HCT116 (cell line): ENCODE measurements at regions not wholly inside any gene's neighbourhood (a gene's known extent, or its start where the extent isn't known, plus 50 kb on each side); places are given as distances from the start of the nearest gene placed in this dataset.

ENCODE experiments used
- ATAC-seq: fragments of 200-7000 bp; cut with Tn5 transposase; 2 replicates; pipeline ENCODE4 v1.9.1; 2020; ENCODE audit warnings: mild to moderate bottlenecking, moderate library complexity
- BruUV-seq: library from RNA; stranded (reverse); fragments of 400-500 nt; replicated peaks from 2 replicates; lab custom pipeline; 2021; lab: Mats Ljungman, UMichigan
- CTCF ChIA-PET: fragments of 300-600 bp; sonication (Branson Sonifier 250); formaldehyde crosslinking; loops from one replicate; lab custom pipeline; 2021; ENCODE audit warnings: antibody characterized with exemption; lab: Charles Lee
- POLR2A ChIA-PET: fragments of 300-600, 350-600 bp; sonication (Branson Sonifier 250); formaldehyde crosslinking; loops from one replicate; lab custom pipeline; 2021; ENCODE audit warnings: antibody characterized with exemption; lab: Charles Lee
- RAD21 ChIA-PET, 2 experiments: fragments of 300-600 bp; sonication (Branson Sonifier 250); formaldehyde crosslinking; loops; one replicate each; lab custom pipeline; 2023; ENCODE audit warnings: low total read pairs in 2 of 2; ENCODE audit not compliant: uncharacterized antibody in 2 of 2, unreplicated experiment in 2 of 2, low non-redundant PET in 1 of 2; lab: Charles Lee
- DNase-seq: peaks from one replicate; pipeline ENCODE4 v3.0.0-alpha.2; 2010; ENCODE audit warnings: low read depth, low spot score
- H2AFZ ChIP-seq: fragments of 200-600 bp; shearing (Covaris generic), sonication (generic); 2 replicates; pipeline ENCODE4 v1.6.1; 2017; ENCODE audit warnings: low read depth, mixed run types, mixed read lengths, antibody characterized with exemption, low read length; ENCODE audit not compliant: poor library complexity, severe bottlenecking
- H3K27ac ChIP-seq: 2 replicates; pipeline ENCODE4 v1.5.1; 2012; ENCODE audit warnings: low read depth, low read length
- H3K27me3 ChIP-seq: fragments of 200-600 bp; sonication (generic); 2 replicates; pipeline ENCODE4 v1.6.1; 2016; ENCODE audit warnings: mixed run types, low read length, mixed read lengths; ENCODE audit not compliant: insufficient read depth
- H3K36me3 ChIP-seq, 2 experiments: fragments of 200-500 bp in 1 of 2; fragments of 200-600 bp in 1 of 2; sonication (Bioruptor generic) in 1 of 2; sonication (generic) in 1 of 2; 2 replicates each; pipeline versions ENCODE4 v1.5.1 to v1.6.1; 2014 to 2016; ENCODE audit warnings: low read length in 2 of 2, inconsistent platforms in 1 of 2, mixed read lengths in 1 of 2, mixed run types in 1 of 2; ENCODE audit not compliant: insufficient read depth in 2 of 2, control insufficient read depth in 1 of 2
- H3K4me1 ChIP-seq, 2 experiments: fragments of 200-600 bp in 1 of 2; sonication (generic) in 1 of 2; 2 replicates each; pipeline versions ENCODE4 v1.5.1 to v1.6.1; 2012 to 2017; ENCODE audit warnings: low read length in 2 of 2, inconsistent platforms in 1 of 2, mild to moderate bottlenecking in 1 of 2, mixed read lengths in 1 of 2, mixed run types in 1 of 2, moderate library complexity in 1 of 2; ENCODE audit not compliant: insufficient read depth in 2 of 2, control insufficient read depth in 1 of 2
- H3K4me2 ChIP-seq: fragments of 200-600 bp; sonication (generic); 2 replicates; pipeline ENCODE4 v1.6.1; 2017; ENCODE audit warnings: mixed run types, low read length, mixed read lengths
- H3K4me3 ChIP-seq, 2 experiments: fragments of 200-600 bp in 1 of 2; sonication (generic) in 1 of 2; replicated peaks in 1 of 2; 2 replicates each; pipeline ENCODE4 v1.5.1; 2011 to 2016; ENCODE audit warnings: low read length in 2 of 2, control low read depth in 1 of 2, low read depth in 1 of 2, mild to moderate bottlenecking in 1 of 2, mixed read lengths in 1 of 2, mixed run types in 1 of 2
- H3K79me2 ChIP-seq: fragments of 200-600 bp; sonication (generic); 2 replicates; pipeline ENCODE4 v1.6.1; 2017; ENCODE audit warnings: mild to moderate bottlenecking, mixed run types, low read length, moderate library complexity, mixed read lengths; ENCODE audit not compliant: insufficient read depth
- H3K9ac ChIP-seq: fragments of 200-600 bp; sonication (generic); 2 replicates; pipeline ENCODE4 v1.6.1; 2016; ENCODE audit warnings: low read length, mixed read lengths
- H3K9me2 ChIP-seq: fragments of 200-600 bp; sonication (generic), shearing (Covaris generic); 2 replicates; pipeline ENCODE4 v1.6.1; 2017; ENCODE audit warnings: mixed run types, mild to moderate bottlenecking, moderate library complexity; ENCODE audit not compliant: insufficient read depth
- H3K9me3 ChIP-seq, 2 experiments: fragments of 200-500 bp in 1 of 2; fragments of 200-600 bp in 1 of 2; sonication (Bioruptor generic) in 1 of 2; sonication (generic) in 1 of 2; 2 replicates each; pipeline ENCODE4 v1.6.1; 2014 to 2017; ENCODE audit warnings: low read length in 2 of 2, mixed read lengths in 2 of 2, inconsistent platforms in 1 of 2, low read depth in 1 of 2, mild to moderate bottlenecking in 1 of 2, mixed run types in 1 of 2, moderate library complexity in 1 of 2; ENCODE audit not compliant: control insufficient read depth in 1 of 2, insufficient read depth in 1 of 2
- H4K20me1 ChIP-seq: fragments of 200-600 bp; sonication (generic), shearing (Covaris generic); 2 replicates; pipeline ENCODE4 v1.6.1; 2017; ENCODE audit warnings: mixed run types, mild to moderate bottlenecking, moderate library complexity; ENCODE audit not compliant: insufficient read depth
- CBX3 ChIP-seq: IDR thresholded peaks from 2 replicates; pipeline ENCODE4 v1.6.1; 2012; ENCODE audit warnings: low read depth
- CEBPB ChIP-seq: IDR thresholded peaks from 2 replicates; pipeline ENCODE4 v1.6.1; 2012; ENCODE audit warnings: low read depth
- EZH2phosphoT487 ChIP-seq: fragments of 200-600 bp; IDR thresholded peaks from 2 replicates; pipeline ENCODE4 v1.6.1; 2018; ENCODE audit warnings: antibody characterized with exemption, borderline replicate concordance
- JUND ChIP-seq: IDR thresholded peaks from 2 replicates; pipeline ENCODE4 v1.6.1; 2012
- POLR2A ChIP-seq: IDR thresholded peaks from 2 replicates; pipeline ENCODE4 v1.7.0; 2011; ENCODE audit warnings: borderline replicate concordance; ENCODE audit not compliant: insufficient read depth, insufficient read length; ENCODE audit errors: extremely low read depth
- RAD21 ChIP-seq: IDR thresholded peaks from 2 replicates; pipeline ENCODE4 v1.6.1; 2012; ENCODE audit warnings: low read depth, mild to moderate bottlenecking
- SIN3A ChIP-seq: IDR thresholded peaks from 2 replicates; pipeline ENCODE4 v1.6.1; 2012; ENCODE audit warnings: low read depth
- SP1 ChIP-seq: IDR thresholded peaks from 2 replicates; pipeline ENCODE4 v1.6.1; 2012; ENCODE audit warnings: low read depth
- SRF ChIP-seq: IDR thresholded peaks from 2 replicates; pipeline ENCODE4 v1.6.1; 2012; ENCODE audit warnings: low read depth
- TCF7L2 ChIP-seq: IDR thresholded peaks from 2 replicates; pipeline ENCODE4 v1.7.0; 2011; ENCODE audit warnings: borderline replicate concordance, inconsistent platforms; ENCODE audit not compliant: insufficient read depth, insufficient read length; ENCODE audit errors: extremely low read depth
- YY1 ChIP-seq: IDR thresholded peaks from 2 replicates; pipeline ENCODE4 v1.6.1; 2011; ENCODE audit warnings: low read length, low read depth, moderate library complexity, mild to moderate bottlenecking; ENCODE audit not compliant: insufficient replicate concordance; ENCODE audit errors: extremely low read depth
- ZFX ChIP-seq: fragments of 450-650 bp; IDR thresholded peaks from 2 replicates; pipeline ENCODE4 v1.6.1; 2017
- ZNF274 ChIP-seq: fragments of 200-500 bp; sonication (Bioruptor generic); IDR thresholded peaks from 2 replicates; pipeline ENCODE4 v1.6.1; 2014; ENCODE audit warnings: mild to moderate bottlenecking, low read depth, low read length, inconsistent platforms
- intact Hi-C: fragments of 100-400 bp; cut with micrococcal nuclease; formaldehyde crosslinking; loops from 2 replicates; pipeline ENCODE4 v1.10.0; 2022
- TF ChIP-seq, protein P1 (sequence below), 3 experiments: fragments of 200-600 bp in 1 of 3; sonication (generic) in 1 of 3; IDR thresholded peaks in 2 of 3; conservative IDR thresholded peaks in 1 of 3; 2 replicates each; pipeline ENCODE4 v1.5.1; 2012 to 2017; ENCODE audit warnings: low read depth in 2 of 3, low read length in 2 of 3, antibody characterized with exemption in 1 of 3, borderline replicate concordance in 1 of 3, control low read depth in 1 of 3, mild to moderate bottlenecking in 1 of 3, mixed read lengths in 1 of 3, mixed run types in 1 of 3, moderate library complexity in 1 of 3; ENCODE audit not compliant: insufficient read depth in 1 of 3
- TF ChIP-seq, protein P2 (sequence below): IDR thresholded peaks from 2 replicates; pipeline ENCODE4 v1.6.1; 2012; ENCODE audit warnings: low read depth
- TF ChIP-seq, protein P3 (sequence below): IDR thresholded peaks from 2 replicates; pipeline ENCODE4 v1.6.1; 2011; ENCODE audit warnings: mild to moderate bottlenecking, low read length, moderate library complexity; ENCODE audit not compliant: insufficient replicate concordance; ENCODE audit errors: extremely low read depth

DNA sequence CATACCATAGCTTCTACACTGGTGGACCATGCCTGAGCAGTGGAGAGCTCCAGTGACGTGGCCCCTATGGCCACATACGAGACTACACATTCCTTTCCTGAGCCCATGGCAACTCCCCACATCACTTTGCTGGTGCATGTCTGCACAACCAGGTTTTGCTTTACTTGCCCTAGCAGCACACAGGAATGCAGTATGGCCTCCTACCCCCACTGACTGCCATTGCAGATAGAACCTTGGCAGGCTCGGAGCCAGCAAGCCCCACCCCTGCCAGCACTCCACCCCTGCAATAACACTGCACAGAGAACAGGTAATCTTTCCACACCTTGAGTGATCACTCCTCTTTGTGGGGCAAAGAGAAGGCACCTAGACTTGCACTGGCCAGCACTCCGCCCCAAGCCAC lies 531.9 kb upstream of the CAMK1G start (continued):
- TF ChIP-seq TCF7L2 (no peak), SIN3A (no peak), CBX3 (no peak), ZNF274 (no peak), RAD21 (no peak), CEBPB (no peak), EZH2phosphoT487 (no peak), SRF (no peak)
- TF ChIP-seq, all 23 proteins: peak for 0

DNA sequence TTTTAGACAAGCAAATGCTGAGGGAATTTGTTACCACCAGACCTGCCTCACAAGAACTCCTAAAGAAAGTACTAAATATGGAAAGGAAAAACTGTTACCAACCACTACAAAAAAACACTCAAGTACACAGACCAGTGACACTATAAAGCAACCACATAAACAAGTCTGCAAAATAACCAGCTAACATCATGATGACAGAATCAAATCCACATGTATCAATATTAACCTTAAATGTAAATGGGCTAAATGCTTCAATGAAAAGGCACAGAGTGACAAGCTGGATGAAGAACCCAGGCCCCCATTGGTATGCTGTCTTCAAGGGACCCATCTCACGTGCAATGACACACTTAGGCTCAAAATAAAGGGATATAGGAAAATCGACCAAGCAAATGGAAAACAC lies 529.9 kb upstream of the CAMK1G start:
- Histone ChIP-seq H3K4me2 (no peak overlapping the region), H2AFZ (no peak overlapping the region), H3K9me2 (no peaks in the 10 kb centered on the region), H3K27ac (no peak overlapping the region), H3K4me3 (no peak overlapping the region), H3K9ac (no peak overlapping the region), H3K27me3 (no peaks in the 10 kb centered on the region), H3K9me3 (no peaks in the 10 kb centered on the region), H3K36me3 (no peaks in the 10 kb centered on the region), H3K4me1 (no peaks in the 10 kb centered on the region), H3K79me2 (no peaks in the 10 kb centered on the region), H4K20me1 (no peaks in the 10 kb centered on the region)
- POLR2A ChIA-PET, result no interaction called here
- CTCF ChIA-PET, result no interaction called here
- TF ChIP-seq SIN3A, result no peak
- no peak for TF ChIP-seq ZFX
- TF ChIP-seq SRF, result no peak
- no peak for TF ChIP-seq POLR2A
- TF ChIP-seq, protein P1, sequence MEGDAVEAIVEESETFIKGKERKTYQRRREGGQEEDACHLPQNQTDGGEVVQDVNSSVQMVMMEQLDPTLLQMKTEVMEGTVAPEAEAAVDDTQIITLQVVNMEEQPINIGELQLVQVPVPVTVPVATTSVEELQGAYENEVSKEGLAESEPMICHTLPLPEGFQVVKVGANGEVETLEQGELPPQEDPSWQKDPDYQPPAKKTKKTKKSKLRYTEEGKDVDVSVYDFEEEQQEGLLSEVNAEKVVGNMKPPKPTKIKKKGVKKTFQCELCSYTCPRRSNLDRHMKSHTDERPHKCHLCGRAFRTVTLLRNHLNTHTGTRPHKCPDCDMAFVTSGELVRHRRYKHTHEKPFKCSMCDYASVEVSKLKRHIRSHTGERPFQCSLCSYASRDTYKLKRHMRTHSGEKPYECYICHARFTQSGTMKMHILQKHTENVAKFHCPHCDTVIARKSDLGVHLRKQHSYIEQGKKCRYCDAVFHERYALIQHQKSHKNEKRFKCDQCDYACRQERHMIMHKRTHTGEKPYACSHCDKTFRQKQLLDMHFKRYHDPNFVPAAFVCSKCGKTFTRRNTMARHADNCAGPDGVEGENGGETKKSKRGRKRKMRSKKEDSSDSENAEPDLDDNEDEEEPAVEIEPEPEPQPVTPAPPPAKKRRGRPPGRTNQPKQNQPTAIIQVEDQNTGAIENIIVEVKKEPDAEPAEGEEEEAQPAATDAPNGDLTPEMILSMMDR (IDR thresholded peaks at IDR 0.05 in 2 of 3, conservative IDR thresholded peaks at IDR 0.05 in 1 of 3; ENCODE audit: borderline replicate concordance in 1 of 3, insufficient read depth in 1 of 3, low read depth in 2 of 3, low read length in 2 of 3), result no peak
- TF ChIP-seq, protein P2, sequence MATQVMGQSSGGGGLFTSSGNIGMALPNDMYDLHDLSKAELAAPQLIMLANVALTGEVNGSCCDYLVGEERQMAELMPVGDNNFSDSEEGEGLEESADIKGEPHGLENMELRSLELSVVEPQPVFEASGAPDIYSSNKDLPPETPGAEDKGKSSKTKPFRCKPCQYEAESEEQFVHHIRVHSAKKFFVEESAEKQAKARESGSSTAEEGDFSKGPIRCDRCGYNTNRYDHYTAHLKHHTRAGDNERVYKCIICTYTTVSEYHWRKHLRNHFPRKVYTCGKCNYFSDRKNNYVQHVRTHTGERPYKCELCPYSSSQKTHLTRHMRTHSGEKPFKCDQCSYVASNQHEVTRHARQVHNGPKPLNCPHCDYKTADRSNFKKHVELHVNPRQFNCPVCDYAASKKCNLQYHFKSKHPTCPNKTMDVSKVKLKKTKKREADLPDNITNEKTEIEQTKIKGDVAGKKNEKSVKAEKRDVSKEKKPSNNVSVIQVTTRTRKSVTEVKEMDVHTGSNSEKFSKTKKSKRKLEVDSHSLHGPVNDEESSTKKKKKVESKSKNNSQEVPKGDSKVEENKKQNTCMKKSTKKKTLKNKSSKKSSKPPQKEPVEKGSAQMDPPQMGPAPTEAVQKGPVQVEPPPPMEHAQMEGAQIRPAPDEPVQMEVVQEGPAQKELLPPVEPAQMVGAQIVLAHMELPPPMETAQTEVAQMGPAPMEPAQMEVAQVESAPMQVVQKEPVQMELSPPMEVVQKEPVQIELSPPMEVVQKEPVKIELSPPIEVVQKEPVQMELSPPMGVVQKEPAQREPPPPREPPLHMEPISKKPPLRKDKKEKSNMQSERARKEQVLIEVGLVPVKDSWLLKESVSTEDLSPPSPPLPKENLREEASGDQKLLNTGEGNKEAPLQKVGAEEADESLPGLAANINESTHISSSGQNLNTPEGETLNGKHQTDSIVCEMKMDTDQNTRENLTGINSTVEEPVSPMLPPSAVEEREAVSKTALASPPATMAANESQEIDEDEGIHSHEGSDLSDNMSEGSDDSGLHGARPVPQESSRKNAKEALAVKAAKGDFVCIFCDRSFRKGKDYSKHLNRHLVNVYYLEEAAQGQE, result no peak
- TF ChIP-seq CEBPB, result no peak
- TF ChIP-seq JUND, result no peak
- no peak for TF ChIP-seq SP1
- TF ChIP-seq, protein P3, sequence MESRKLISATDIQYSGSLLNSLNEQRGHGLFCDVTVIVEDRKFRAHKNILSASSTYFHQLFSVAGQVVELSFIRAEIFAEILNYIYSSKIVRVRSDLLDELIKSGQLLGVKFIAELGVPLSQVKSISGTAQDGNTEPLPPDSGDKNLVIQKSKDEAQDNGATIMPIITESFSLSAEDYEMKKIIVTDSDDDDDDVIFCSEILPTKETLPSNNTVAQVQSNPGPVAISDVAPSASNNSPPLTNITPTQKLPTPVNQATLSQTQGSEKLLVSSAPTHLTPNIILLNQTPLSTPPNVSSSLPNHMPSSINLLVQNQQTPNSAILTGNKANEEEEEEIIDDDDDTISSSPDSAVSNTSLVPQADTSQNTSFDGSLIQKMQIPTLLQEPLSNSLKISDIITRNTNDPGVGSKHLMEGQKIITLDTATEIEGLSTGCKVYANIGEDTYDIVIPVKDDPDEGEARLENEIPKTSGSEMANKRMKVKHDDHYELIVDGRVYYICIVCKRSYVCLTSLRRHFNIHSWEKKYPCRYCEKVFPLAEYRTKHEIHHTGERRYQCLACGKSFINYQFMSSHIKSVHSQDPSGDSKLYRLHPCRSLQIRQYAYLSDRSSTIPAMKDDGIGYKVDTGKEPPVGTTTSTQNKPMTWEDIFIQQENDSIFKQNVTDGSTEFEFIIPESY, result no peak
- no peak for TF ChIP-seq YY1
- BruUV-seq, result no TSS peak
- no peak for DNase-seq
- intact Hi-C loops, result no loop called here
- no peak for ATAC-seq
- RAD21 ChIA-PET, result no interaction called here
